ENCODE measurements at regions not wholly inside any gene's neighbourhood (a gene's known extent, or its start where the extent isn't known, plus 50 kb on each side); places are given as distances from the start of the nearest gene placed in this dataset.

GRCh38 chr2:176388861-176389260 lies 119.6 kb downstream of the MTX2 start:
- no peak for DNase-seq (ENCODE audit: low read depth in 4 of 4, low spot score in 1 of 4)

DNA sequence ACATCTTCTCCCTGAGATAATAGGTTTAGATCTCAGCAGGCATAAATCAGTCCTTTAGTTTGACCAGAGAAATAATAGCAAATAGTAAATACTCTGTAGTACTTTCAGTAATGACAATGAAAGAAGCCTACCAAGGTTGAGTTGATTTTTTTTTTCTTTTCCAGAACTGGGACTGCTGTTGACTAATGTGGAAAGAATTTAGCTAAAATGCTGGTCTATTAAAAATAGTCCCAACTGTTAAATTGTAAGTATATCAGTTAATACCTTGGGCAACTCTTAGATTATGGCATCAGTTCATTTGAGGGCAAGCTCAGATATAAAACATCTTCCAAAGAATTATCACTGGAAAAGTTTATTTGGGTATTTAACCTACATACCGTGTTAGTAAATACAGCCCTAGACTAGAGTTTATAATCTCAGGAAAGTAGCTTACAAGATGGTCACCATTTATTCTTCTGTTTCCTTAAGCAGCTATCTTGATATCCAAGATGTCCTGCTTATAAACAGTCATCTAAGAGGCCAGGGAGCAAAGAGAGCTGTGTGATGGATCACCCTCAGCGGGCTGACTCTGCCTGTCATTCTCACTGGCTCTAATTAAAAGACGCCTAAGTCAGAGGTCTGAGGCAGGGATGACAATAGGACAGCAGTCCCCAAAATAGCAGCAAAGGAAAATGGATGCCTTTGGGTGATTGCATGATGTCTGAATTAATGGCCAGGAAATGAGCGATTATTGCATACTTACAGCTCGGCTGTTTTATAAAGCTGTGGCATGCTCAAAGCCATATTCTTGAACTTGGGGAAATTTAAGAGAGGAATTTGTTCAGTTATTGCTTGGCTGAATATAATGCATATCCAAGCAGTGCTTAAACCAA lies 121.3 kb downstream of the MTX2 start:
- DNase-seq (ENCODE audit: low read depth in 4 of 4, low spot score in 1 of 4), result no peak

GRCh38 chr2:176391148-176391419 lies 121.8 kb downstream of the MTX2 start:
- DNase-seq (ENCODE audit: low read depth in 4 of 4, low spot score in 1 of 4), result no peak

- DNase-seq (ENCODE audit: low read depth in 4 of 4, low spot score in 1 of 4), result no peak
Observed at GRCh38 chr2:176392249-176392648, 123.0 kb downstream of the MTX2 start.

DNA sequence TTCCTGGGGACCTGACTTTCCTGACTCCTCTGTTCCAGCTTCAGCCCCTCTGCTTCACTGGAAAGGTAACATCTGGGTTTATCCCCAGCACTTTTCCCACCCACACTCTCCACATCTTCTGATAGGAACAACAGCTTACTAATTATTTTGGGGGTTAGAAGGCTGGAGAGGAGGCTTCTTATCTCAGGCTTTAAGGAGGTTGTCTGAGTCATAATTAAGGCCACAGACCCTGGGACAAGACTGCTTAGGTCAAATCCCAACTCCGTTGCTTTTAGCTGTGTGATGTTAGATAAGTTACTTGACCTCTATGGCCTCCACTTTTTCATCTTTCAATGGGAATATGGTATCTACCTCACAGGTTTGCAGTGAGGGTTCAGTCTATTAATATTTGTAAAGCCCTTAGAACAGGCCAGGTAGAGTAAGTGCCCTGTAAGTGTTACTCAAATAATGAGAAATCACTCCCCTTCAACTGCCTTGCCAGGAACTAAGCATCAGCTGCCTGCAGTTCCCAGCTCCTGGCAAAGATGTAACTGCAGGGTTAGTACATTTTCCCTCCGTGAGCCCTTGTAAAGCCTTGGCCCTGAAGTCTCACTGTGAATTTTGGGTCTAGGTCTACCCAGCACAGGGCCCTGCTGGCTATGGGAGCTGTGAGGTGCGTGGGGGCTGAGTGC lies 123.6 kb downstream of the MTX2 start:
- no peak for DNase-seq (ENCODE audit: low read depth in 4 of 4, low spot score in 1 of 4)

DNA sequence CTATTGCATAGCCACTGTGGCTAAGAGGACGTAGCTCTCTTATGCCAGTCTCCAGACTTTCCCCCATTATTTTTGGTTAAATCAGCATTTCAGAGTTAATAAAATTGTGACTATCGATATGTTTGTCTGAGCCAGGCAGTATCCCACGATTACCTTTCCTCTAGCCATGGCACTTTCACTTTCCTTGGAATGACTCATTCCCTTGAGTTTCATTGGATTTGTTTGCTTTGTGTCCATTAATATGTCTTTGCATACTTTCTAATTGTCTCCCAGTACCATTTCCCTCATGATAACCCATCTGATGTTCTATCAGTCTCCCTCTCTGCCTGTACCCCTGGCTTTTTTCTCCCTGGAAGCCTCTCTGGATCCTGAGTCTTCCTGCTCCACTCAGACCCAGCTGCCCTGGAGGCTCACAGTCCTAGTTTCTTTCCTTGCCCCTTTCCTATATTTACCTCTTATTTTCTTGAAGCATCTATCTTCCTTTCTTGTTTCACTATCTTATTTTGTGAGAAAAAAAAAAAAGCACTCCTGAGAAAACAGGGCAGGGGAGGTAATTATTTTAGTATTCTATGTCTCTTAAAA lies 126.1 kb downstream of the MTX2 start:
- no peak for DNase-seq (ENCODE audit: low read depth in 4 of 4, low spot score in 1 of 4)

DNA sequence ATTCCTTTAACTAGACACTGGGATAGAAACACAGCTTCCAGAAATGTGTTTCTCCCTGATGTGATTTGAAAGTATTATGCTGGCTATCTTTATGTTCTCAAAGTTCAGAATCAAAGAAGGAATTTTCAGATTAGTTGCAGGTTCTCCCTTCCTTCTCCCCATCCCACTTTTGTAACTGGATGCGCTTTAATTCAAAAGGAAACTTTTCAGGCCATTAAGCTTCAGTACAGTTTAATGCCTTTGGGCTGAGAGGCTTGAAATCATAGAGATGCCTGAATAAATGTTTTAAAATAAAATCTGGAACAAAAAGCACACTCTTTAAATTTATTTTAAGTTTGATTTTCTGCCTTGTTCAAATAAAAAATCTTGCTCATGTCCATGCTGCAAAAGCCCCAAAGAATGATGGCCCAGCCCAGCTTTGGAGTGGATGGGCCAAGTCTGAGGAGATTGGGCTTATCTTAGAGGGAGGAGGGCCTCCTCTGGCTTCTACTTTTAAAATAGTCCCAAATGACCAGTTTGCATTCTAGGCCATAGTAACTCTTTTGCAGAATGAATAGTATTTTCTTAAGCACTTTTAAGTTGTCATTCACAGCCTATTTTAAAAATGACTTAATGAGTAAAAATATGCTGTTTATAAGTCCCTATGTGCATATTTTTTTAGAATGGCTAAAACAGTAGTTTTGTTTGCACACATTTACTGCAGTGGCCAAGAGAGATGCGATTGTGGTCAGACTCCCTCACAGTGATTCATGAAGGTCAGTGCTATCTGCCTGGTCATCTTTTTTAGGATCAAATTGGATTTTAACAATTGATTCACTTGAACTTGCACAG lies 129.2 kb downstream of the MTX2 start:
- DNase-seq (ENCODE audit: low read depth in 4 of 4, low spot score in 1 of 4), result no peak

GRCh38 chr2:176399074-176399598 lies 129.9 kb downstream of the MTX2 start:
- DNase-seq (ENCODE audit: low read depth in 4 of 4, low spot score in 1 of 4), result no peak

DNA sequence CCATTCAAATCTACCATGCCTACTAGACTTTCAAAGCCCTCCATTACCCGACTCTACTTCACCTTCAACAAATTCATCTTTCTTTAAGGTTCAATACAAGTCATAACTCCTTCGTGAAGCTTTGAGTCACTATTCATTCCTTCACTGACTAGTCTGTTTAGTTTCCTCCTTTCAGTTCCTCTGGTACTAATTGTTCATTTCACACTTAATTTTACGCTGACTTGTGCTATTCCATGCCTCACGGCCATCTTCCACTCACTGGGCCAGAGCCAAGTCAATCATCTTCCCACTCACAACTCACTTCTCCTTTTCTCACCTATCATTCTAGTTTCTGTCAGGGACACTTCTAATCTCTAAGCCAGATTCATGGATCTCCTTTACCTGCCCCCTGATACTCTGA lies 136.2 kb downstream of the MTX2 start:
- no peak for DNase-seq (ENCODE audit: low read depth in 4 of 4, low spot score in 1 of 4)

GRCh38 chr2:176407706-176408105 lies 138.5 kb downstream of the MTX2 start:
- DNase-seq (ENCODE audit: low read depth in 4 of 4, low spot score in 1 of 4), result no peak

GRCh38 chr2:176409671-176410070 lies 140.4 kb downstream of the MTX2 start:
- no peak for DNase-seq (ENCODE audit: low read depth in 4 of 4, low spot score in 1 of 4)

DNA sequence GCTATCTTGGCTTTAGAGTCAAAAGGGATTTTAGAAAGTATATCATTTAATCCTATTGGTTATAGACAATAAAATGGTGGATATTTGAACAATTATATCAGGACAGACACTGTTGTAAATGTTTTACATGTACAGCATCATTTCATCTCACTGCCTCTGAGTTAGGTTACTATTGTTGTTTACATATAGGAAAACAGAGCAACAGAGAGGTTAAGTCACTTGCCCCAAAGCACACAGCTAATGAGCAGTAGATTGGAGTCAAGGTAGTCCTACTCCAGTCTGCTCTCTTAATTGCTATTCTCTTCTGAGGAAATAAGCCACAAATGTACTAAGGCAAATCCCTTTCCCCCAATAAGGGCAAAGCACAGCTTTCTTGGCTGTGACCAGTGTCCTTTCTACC lies 142.9 kb downstream of the MTX2 start:
- no peak for DNase-seq (ENCODE audit: low read depth in 4 of 4, low spot score in 1 of 4)

GRCh38 chr2:176413786-176414185 lies 144.5 kb downstream of the MTX2 start:
- no peak for DNase-seq (ENCODE audit: low read depth in 4 of 4, low spot score in 1 of 4)

DNA sequence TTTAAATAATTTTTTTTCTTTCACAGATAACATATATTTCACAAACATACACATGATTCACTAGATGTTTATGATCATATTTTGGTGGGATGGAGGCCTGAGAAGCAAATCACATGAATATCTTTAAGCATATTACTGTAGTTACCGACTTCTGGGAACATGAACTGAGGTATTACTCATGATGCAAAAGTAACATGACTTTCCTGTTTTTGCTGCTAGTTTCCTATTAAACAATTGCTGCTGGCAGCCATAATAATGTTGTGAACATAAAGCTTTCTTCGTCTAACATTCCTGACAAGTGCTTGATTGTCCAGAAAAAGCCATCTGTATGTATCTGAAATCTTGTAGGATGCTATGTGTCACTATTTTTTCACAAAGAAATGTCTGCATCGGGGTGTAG lies 145.4 kb downstream of the MTX2 start:
- no peak for DNase-seq (ENCODE audit: low read depth in 4 of 4, low spot score in 1 of 4)

DNA sequence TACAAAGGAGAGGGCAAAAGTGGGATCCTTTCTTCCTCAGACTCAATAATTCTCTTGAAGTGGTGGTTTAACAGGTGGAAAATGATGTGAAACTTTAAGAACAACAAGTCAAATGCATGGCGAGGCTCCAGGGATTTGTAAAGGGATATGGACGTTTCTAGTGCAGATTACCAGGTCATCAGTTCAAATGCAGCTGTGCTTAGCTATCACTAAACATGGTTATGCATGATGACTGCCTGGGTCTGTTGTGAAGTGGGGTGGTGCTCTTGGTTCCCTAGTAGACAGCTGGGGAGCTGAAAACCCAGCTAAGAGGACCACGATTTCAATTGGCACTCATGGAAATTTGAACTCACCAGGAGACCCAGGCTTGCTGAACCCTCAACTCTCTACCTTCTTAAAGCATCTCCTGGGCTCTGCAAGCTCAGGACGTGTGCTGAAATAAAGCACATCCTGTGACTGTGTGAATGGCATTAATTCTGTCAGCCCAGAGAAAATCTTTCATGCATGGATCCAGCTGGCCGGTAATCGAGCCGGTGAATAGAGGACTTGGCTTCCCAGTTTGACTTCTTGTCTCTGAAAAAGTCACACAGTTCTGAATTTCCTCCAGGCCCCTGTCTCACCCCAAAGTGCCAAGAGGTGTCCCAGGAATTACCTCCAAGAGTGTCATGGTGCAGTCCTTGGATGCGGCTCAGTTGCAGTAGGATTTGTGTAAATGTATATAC lies 146.1 kb downstream of the MTX2 start:
- DNase-seq (ENCODE audit: low read depth in 4 of 4, low spot score in 1 of 4), result no peak

DNA sequence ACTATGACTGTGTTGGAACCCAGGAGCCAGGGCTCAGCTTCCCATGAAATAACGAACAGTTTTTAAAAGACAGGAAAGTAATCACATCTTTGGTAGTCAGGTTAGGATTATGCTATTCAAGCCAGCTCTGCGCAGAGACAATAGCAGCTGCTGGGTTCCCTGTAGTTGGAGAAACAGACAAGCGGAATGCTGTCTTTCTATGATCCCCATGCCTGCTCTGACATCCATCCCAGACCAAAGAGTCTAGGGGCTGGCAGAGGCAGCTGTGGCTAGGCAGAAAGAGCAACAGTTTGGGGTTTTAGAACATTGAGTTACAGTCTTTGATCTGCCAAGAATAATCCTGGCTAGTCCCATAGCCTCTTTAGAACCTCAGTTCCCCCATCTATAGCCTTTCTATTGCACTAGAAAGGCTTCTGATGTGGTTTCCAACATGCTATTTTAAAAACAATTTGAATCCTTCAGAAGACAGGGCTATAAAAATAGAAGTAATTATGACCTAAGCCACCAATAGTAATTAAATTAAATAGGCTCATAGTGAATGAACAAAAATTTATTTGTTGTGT lies 146.8 kb downstream of the MTX2 start:
- no peak for DNase-seq (ENCODE audit: low read depth in 4 of 4, low spot score in 1 of 4)

DNA sequence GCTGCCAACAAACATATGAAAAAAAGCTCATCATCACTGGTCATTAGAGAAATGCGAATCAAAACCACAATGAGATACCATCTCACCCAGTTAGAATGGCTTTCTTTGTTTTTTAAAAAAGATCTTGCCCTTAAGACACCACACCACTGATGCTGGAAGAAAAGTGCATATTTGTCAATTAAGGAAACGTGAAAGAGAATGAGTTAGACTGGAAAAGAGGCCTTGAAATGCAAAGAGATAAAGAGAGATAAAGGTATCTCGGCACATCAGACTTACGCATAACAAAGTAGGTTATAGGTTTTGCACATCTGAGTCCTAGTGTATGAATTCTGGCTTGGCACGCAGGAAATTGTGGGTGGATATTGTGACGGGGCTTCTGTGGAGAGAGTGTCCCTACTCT lies 149.5 kb downstream of the MTX2 start:
- DNase-seq (ENCODE audit: low read depth in 4 of 4, low spot score in 1 of 4), result no peak

- no peak for DNase-seq (ENCODE audit: low read depth in 4 of 4, low spot score in 1 of 4)
Observed at GRCh38 chr2:176419591-176420071, 150.4 kb downstream of the MTX2 start.

DNA sequence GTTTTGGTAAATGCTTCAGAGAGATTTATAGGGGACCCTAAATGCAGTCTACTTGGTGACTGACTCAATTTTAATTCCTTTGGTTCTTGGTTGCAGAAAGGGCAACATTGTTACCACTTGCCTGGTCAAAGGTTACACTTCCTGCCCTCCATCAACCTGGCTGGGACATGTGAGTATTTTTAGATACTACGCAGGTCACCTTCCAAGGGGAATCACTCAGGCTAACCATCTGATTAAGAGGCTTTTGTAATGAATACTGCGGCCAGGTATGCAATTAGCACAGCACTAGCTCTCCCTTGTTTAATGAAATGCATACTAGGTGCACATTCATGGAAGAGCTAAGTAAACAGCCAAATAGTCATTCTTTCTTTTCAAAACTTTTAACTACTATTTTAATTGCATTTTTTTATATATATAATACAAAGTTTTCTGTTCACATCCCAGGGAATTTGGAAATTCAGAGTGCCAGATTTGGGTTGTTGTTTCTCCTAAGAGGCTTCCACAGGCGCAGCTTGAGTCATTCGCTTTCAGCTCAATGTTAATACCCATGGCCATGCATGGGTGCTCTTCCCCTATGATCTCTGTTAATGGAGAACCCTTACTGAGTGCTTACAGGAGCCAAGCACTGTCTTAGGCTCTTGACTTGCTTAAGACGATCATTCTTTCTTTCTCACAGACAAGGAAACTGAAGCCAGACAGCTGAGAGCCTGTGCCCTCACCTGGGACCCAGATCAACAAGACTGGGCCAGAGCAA lies 152.2 kb downstream of the MTX2 start:
- DNase-seq (ENCODE audit: low read depth in 4 of 4, low spot score in 1 of 4), result no peak

- no peak for DNase-seq (ENCODE audit: low read depth in 4 of 4, low spot score in 1 of 4)
Observed at GRCh38 chr2:176423819-176424218, 154.6 kb downstream of the MTX2 start.

Measured in stimulated activated CD4-positive, alpha-beta T cell treated with anti-CD3 and anti-CD28 coated beads, Interleukin-1b, Interleukin-23, amount 100 ng/mL, for 24 hours (primary cell).